CD14-positive monocyte (primary cell): ENCODE measurements at regions not wholly inside any gene's neighbourhood (a gene's known extent, or its start where the extent isn't known, plus 50 kb on each side); places are given as distances from the start of the nearest gene placed in this dataset.

Experiments
- DNase-seq, 3 donors: peaks; one replicate each; pipeline ENCODE4 v3.0.0-alpha.2; 2011 to 2022
- H2AFZ ChIP-seq: 2 replicates; pipeline ENCODE4 v1.6.0; 2012; ENCODE audit warnings: mild to moderate bottlenecking, low read depth, low read length, inconsistent platforms; ENCODE audit not compliant: insufficient read depth, poor library complexity, severe bottlenecking
- H3K27ac ChIP-seq, 2 donors: 1 replicate in 1 of 2; 2 replicates in 1 of 2; pipeline ENCODE4 v1.5.1; 2012 to 2013; ENCODE audit warnings: low read length in 2 of 2, control low read depth in 1 of 2, inconsistent platforms in 1 of 2, low read depth in 1 of 2, mild to moderate bottlenecking in 1 of 2
- H3K27me3 ChIP-seq, 2 donors: one replicate each; pipeline versions ENCODE4 v1.6.0 to v1.6.1; 2011 to 2013; ENCODE audit warnings: low read length in 2 of 2; ENCODE audit not compliant: control insufficient read depth in 2 of 2, insufficient read depth in 2 of 2
- H3K36me3 ChIP-seq, 2 donors: replicated peaks in 1 of 2; 1 replicate in 1 of 2; 2 replicates in 1 of 2; pipeline versions ENCODE4 v1.5.1 to v1.6.1; 2012 to 2013; ENCODE audit warnings: low read length in 2 of 2, control low read depth in 1 of 2, inconsistent platforms in 1 of 2, mild to moderate bottlenecking in 1 of 2; ENCODE audit not compliant: insufficient read depth in 2 of 2, control insufficient read depth in 1 of 2
- H3K4me1 ChIP-seq, 2 donors: 1 replicate in 1 of 2; 2 replicates in 1 of 2; pipeline versions ENCODE4 v1.5.1 to v1.6.1; 2012 to 2013; ENCODE audit warnings: low read length in 2 of 2, control low read depth in 1 of 2, inconsistent platforms in 1 of 2, mild to moderate bottlenecking in 1 of 2, moderate library complexity in 1 of 2; ENCODE audit not compliant: insufficient read depth in 2 of 2, control insufficient read depth in 1 of 2
- H3K4me2 ChIP-seq: replicated peaks from 2 replicates; pipeline ENCODE3; 2012; ENCODE audit warnings: low read length, moderate library complexity, mild to moderate bottlenecking; ENCODE audit not compliant: poor library complexity, severe bottlenecking; ENCODE audit errors: extremely low read depth
- H3K4me3 ChIP-seq, 3 experiments: fragments of 200-600 bp in 1 of 3; sonication (generic) in 1 of 3; replicated peaks in 1 of 3; 1 replicate in 2 of 3; 2 replicates in 1 of 3; pipeline ENCODE4 v1.5.1; 2011 to 2013; ENCODE audit warnings: low read length in 3 of 3, mild to moderate bottlenecking in 3 of 3, control low read depth in 2 of 3, low read depth in 2 of 3, inconsistent platforms in 1 of 3, moderate library complexity in 1 of 3
- H3K79me2 ChIP-seq: 2 replicates; pipeline ENCODE4 v1.6.0; 2012; ENCODE audit warnings: mild to moderate bottlenecking, control low read depth, inconsistent platforms, low read length, moderate library complexity; ENCODE audit not compliant: insufficient read depth
- H3K9ac ChIP-seq: 2 replicates; pipeline ENCODE4 v1.6.0; 2017; ENCODE audit warnings: low read length, mild to moderate bottlenecking; ENCODE audit not compliant: insufficient read depth, poor library complexity, severe bottlenecking
- H3K9me3 ChIP-seq, 2 donors: replicated peaks in 1 of 2; 1 replicate in 1 of 2; 2 replicates in 1 of 2; pipeline versions ENCODE4 v1.5.1 to v1.6.1; 2012 to 2013; ENCODE audit warnings: low read length in 2 of 2, control low read depth in 1 of 2; ENCODE audit not compliant: control insufficient read depth in 1 of 2, insufficient read depth in 1 of 2
- H4K20me1 ChIP-seq: 2 replicates; pipeline ENCODE4 v1.6.0; 2012; ENCODE audit warnings: mild to moderate bottlenecking, low read length, control low read depth, moderate library complexity; ENCODE audit not compliant: insufficient read depth
- H3K27ac Mint-ChIP-seq, 7 donors: one replicate each; pipeline ENCODE4 v1.8.0; 2020; ENCODE audit warnings: mild to moderate bottlenecking in 7 of 7, mixed read lengths in 7 of 7, moderate library complexity in 6 of 7, inconsistent platforms in 2 of 7
- H3K27me3 Mint-ChIP-seq, 3 donors: one replicate each; pipeline ENCODE4 v1.8.0; 2021 to 2022; ENCODE audit warnings: low read depth in 3 of 3, mild to moderate bottlenecking in 3 of 3, mixed read lengths in 3 of 3, moderate library complexity in 3 of 3, inconsistent platforms in 1 of 3
- H3K36me3 Mint-ChIP-seq, 2 donors: one replicate each; pipeline ENCODE4 v1.8.0; 2020; ENCODE audit warnings: mixed read lengths in 2 of 2, inconsistent platforms in 1 of 2, mild to moderate bottlenecking in 1 of 2
- H3K4me1 Mint-ChIP-seq: one replicate; pipeline ENCODE4 v1.8.0; 2020; ENCODE audit warnings: mild to moderate bottlenecking, mixed read lengths
- H3K4me3 Mint-ChIP-seq, 2 donors: one replicate each; pipeline ENCODE4 v1.8.0; 2020; ENCODE audit warnings: mild to moderate bottlenecking in 2 of 2, mixed read lengths in 2 of 2, moderate library complexity in 1 of 2
- H3K9me3 Mint-ChIP-seq, 7 donors: one replicate each; pipeline ENCODE4 v1.8.0; 2020 to 2022; ENCODE audit warnings: mixed read lengths in 7 of 7, mild to moderate bottlenecking in 6 of 7, moderate library complexity in 6 of 7, inconsistent platforms in 2 of 7
- WGBS: methylation state at CpG from one replicate; pipeline ENCODE4 v1.1.5; 2013; ENCODE audit warnings: missing lambda C conversion rate; ENCODE audit not compliant: insufficient coverage; 5-methylcytosine and 5-hydroxymethylcytosine counted together
- intact Hi-C, 2 donors: fragments of 100-400 bp; cut with micrococcal nuclease; formaldehyde crosslinking; loops; one replicate each; pipeline versions ENCODE4 v1.15.0 to v1.15.1; 2023
- TF ChIP-seq, protein P1 (sequence below): fragments of 200-600 bp; IDR thresholded peaks from one replicate; pipeline ENCODE4 v1.8.0; 2022; ENCODE audit warnings: antibody characterized with exemption, mild to moderate bottlenecking

GRCh38 chr1:38529391-38529790 is 330.2 kb downstream of the RRAGC start:
- no peaks in the 10 kb centered on the region for H3K4me1 Mint-ChIP-seq
- TF ChIP-seq, protein P1, sequence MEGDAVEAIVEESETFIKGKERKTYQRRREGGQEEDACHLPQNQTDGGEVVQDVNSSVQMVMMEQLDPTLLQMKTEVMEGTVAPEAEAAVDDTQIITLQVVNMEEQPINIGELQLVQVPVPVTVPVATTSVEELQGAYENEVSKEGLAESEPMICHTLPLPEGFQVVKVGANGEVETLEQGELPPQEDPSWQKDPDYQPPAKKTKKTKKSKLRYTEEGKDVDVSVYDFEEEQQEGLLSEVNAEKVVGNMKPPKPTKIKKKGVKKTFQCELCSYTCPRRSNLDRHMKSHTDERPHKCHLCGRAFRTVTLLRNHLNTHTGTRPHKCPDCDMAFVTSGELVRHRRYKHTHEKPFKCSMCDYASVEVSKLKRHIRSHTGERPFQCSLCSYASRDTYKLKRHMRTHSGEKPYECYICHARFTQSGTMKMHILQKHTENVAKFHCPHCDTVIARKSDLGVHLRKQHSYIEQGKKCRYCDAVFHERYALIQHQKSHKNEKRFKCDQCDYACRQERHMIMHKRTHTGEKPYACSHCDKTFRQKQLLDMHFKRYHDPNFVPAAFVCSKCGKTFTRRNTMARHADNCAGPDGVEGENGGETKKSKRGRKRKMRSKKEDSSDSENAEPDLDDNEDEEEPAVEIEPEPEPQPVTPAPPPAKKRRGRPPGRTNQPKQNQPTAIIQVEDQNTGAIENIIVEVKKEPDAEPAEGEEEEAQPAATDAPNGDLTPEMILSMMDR: no peak
- Histone ChIP-seq H3K27ac (no peak overlapping the region), H3K27me3 (peaks cover 0 to 4% of the 10 kb centered on the region in 2 donors), H3K9me3 (no peaks in the 10 kb centered on the region), H2AFZ (no peak overlapping the region), H3K79me2 (no peaks in the 10 kb centered on the region), H3K4me1 (no peaks in the 10 kb centered on the region), H4K20me1 (no peaks in the 10 kb centered on the region), H3K9ac (no peak overlapping the region), H3K4me3 (no peak overlapping the region), H3K4me2 (no peak overlapping the region), H3K36me3 (no peaks in the 10 kb centered on the region)
- H3K4me3 Mint-ChIP-seq: no peak overlapping the region
- WGBS: 72% methylated on average over 6 of the region's 7 CpGs
- intact Hi-C loops: no loop called here
- no peak overlapping the region for H3K27ac Mint-ChIP-seq
- peaks cover 6 to 17% (median 14%) of the 10 kb centered on the region in 3 donors for H3K27me3 Mint-ChIP-seq
- H3K9me3 Mint-ChIP-seq: no peaks in the 10 kb centered on the region
- no peaks in the 10 kb centered on the region for H3K36me3 Mint-ChIP-seq
- no peak for DNase-seq

- H3K4me2 ChIP-seq: no peak overlapping the region
- DNase-seq: no peak
- Mint-ChIP-seq H3K36me3 (no peaks in the 10 kb centered on the region), H3K9me3 (no peaks in the 10 kb centered on the region), H3K27ac (no peak overlapping the region), H3K4me3 (no peak overlapping the region), H3K27me3 (peaks cover 6 to 18% (median 14%) of the 10 kb centered on the region in 3 donors), H3K4me1 (no peaks in the 10 kb centered on the region)
- no CpG with 5 or more reads among the region's 3 CpGs for WGBS
- H3K79me2 ChIP-seq: no peaks in the 10 kb centered on the region
- no peaks in the 10 kb centered on the region for H3K36me3 ChIP-seq
- TF ChIP-seq, protein P1: no peak
- no peak overlapping the region for H3K4me3 ChIP-seq
- H3K27ac ChIP-seq: no peak overlapping the region
- H2AFZ ChIP-seq: no peak overlapping the region
- no peaks in the 10 kb centered on the region for H3K9me3 ChIP-seq
- H3K4me1 ChIP-seq: no peaks in the 10 kb centered on the region
- H4K20me1 ChIP-seq: no peaks in the 10 kb centered on the region
- no peak overlapping the region for H3K9ac ChIP-seq
- peaks cover 0 to 4% of the 10 kb centered on the region in 2 donors for H3K27me3 ChIP-seq
- intact Hi-C loops: no loop called here
These were observed 330.9 kb downstream of the RRAGC start for GRCh38 chr1:38528623-38529022.
